HepG2 (cell line): ENCODE measurements at regions not wholly inside any gene's neighbourhood (a gene's known extent, or its start where the extent isn't known, plus 50 kb on each side); places are given as distances from the start of the nearest gene placed in this dataset.

Experiments used
- ATAC-seq: fragments of 200-7000 bp; cut with Tn5 transposase; 3 replicates; pipeline ENCODE4 v1.9.1; 2020; ENCODE audit warnings: mild to moderate bottlenecking, moderate library complexity
- BruUV-seq: library from RNA; stranded (reverse); fragments of 400-500 nt; replicated peaks from 2 replicates; lab custom pipeline; 2021; lab: Mats Ljungman, UMichigan
- CTCF ChIA-PET: fragments of 300-600 bp; formaldehyde crosslinking; extraction: SDS; loops from one replicate; lab custom pipeline; 2021; ENCODE audit warnings: low total read pairs, inconsistent platforms, low intra/inter-chr PET ratio; lab: Yijun Ruan, JAX
- POLR2A ChIA-PET: fragments of 350-600 bp; sonication (Branson Sonifier 250); formaldehyde crosslinking; loops from one replicate; lab custom pipeline; 2020; ENCODE audit warnings: antibody characterized with exemption, inconsistent platforms; lab: Yijun Ruan, JAX
- DNase-seq: peaks from one replicate; pipeline ENCODE4 v3.0.0-alpha.2; 2015; ENCODE audit warnings: low spot score
- FAIRE-seq: peaks from 3 replicates; lab custom pipeline; 2011; peaks lifted over from hg19 to GRCh38; lab: Jason Lieb, UNC
- H2AFZ ChIP-seq: one replicate; pipeline ENCODE4 v1.6.1; 2011; ENCODE audit warnings: low read length, inconsistent platforms
- H3K27ac ChIP-seq: fragments of 300-600 bp; 3 replicates; pipeline ENCODE4 v1.8.0; 2011; ENCODE audit warnings: mixed run types, mild to moderate bottlenecking, mixed read lengths, low read length, inconsistent platforms; ENCODE audit not compliant: insufficient read depth; ENCODE audit errors: extremely low read length
- H3K27me3 ChIP-seq, 2 experiments: fragments of 200-600 bp in 1 of 2; 2 replicates in 1 of 2; 3 replicates in 1 of 2; pipeline versions ENCODE4 v1.6.0 to v1.8.0; 2011; ENCODE audit warnings: low read length in 2 of 2, mild to moderate bottlenecking in 2 of 2, moderate library complexity in 2 of 2, inconsistent platforms in 1 of 2; ENCODE audit not compliant: insufficient read depth in 2 of 2, control insufficient read depth in 1 of 2
- H3K36me3 ChIP-seq, 2 experiments: fragments of 200-600 bp in 1 of 2; replicated peaks in 1 of 2; 2 replicates in 1 of 2; 3 replicates in 1 of 2; pipeline versions ENCODE4 v1.5.1 to v1.8.0; 2011; ENCODE audit warnings: low read length in 2 of 2, inconsistent platforms in 1 of 2; ENCODE audit not compliant: insufficient read depth in 2 of 2, control insufficient read depth in 1 of 2
- H3K4me1 ChIP-seq: 2 replicates; pipeline ENCODE4 v1.5.1; 2012; ENCODE audit warnings: low read length, inconsistent platforms; ENCODE audit not compliant: insufficient read depth
- H3K4me2 ChIP-seq: 2 replicates; pipeline ENCODE4 v1.6.0; 2011; ENCODE audit warnings: low read depth, low read length, inconsistent platforms
- H3K4me3 ChIP-seq, 3 experiments: fragments of 200-600 bp in 1 of 3; sonication (generic), shearing (Covaris generic) in 1 of 3; replicated peaks in 1 of 3; 2 replicates each; pipeline ENCODE4 v1.5.1; 2011 to 2016; ENCODE audit warnings: low read length in 3 of 3, inconsistent platforms in 2 of 3, low read depth in 2 of 3, mild to moderate bottlenecking in 2 of 3, control low read depth in 1 of 3, mixed read lengths in 1 of 3; ENCODE audit not compliant: insufficient read depth in 1 of 3
- H3K79me2 ChIP-seq: one replicate; pipeline ENCODE4 v1.6.1; 2011; ENCODE audit warnings: low read length, inconsistent platforms; ENCODE audit not compliant: insufficient read depth
- H3K9ac ChIP-seq: 2 replicates; pipeline ENCODE4 v1.6.0; 2011; ENCODE audit warnings: mild to moderate bottlenecking, low read depth, low read length, inconsistent platforms; ENCODE audit not compliant: insufficient read depth
- H3K9me3 ChIP-seq: 2 replicates; pipeline ENCODE4 v1.5.1; 2012; ENCODE audit warnings: mild to moderate bottlenecking, low read length
- H4K20me1 ChIP-seq: 2 replicates; pipeline ENCODE4 v1.6.0; 2011; ENCODE audit warnings: inconsistent platforms, mild to moderate bottlenecking, low read length, moderate library complexity; ENCODE audit not compliant: insufficient read depth
- BATF2 ChIP-seq: sonication (generic); formaldehyde crosslinking; IDR thresholded peaks from 2 replicates; pipeline ENCODE4 v1.8.0; 2022; ENCODE audit warnings: mild to moderate bottlenecking, missing genetic modification reagents, moderate library complexity
- CENPX ChIP-seq: sonication (generic); formaldehyde crosslinking; IDR thresholded peaks from 2 replicates; pipeline ENCODE4 v1.9.0; 2021; ENCODE audit warnings: mild to moderate bottlenecking, missing genetic modification reagents, moderate library complexity
- CHCHD3 ChIP-seq: sonication (generic); formaldehyde crosslinking; IDR thresholded peaks from 2 replicates; pipeline ENCODE4 v1.8.0; 2022; ENCODE audit warnings: mild to moderate bottlenecking, missing genetic modification reagents, moderate library complexity
- ELF4 ChIP-seq: sonication (generic); formaldehyde crosslinking; IDR thresholded peaks from 2 replicates; pipeline ENCODE4 v1.5.0; 2020; ENCODE audit warnings: missing genetic modification reagents, mild to moderate bottlenecking, moderate library complexity, borderline replicate concordance
- HMGA1 ChIP-seq: sonication (generic); formaldehyde crosslinking; conservative IDR thresholded peaks from 2 replicates; pipeline ENCODE4 v1.4.0; 2020; ENCODE audit warnings: missing genetic modification reagents
- MAF1 ChIP-seq: sonication (generic); formaldehyde crosslinking; IDR thresholded peaks from 2 replicates; pipeline ENCODE4 v1.5.0; 2020; ENCODE audit warnings: missing genetic modification reagents, borderline replicate concordance
- MAFF ChIP-seq: IDR thresholded peaks from 2 replicates; pipeline ENCODE4 v1.6.1; 2011; ENCODE audit warnings: low read depth, low read length, improper control_type of control experiment
- RBM39 ChIP-seq: fragments of 200-400 bp; formaldehyde crosslinking; IDR thresholded peaks from one replicate; pipeline ENCODE4 v1.6.1; 2018; ENCODE audit warnings: antibody characterized with exemption, mild to moderate bottlenecking, low read depth, low read length; ENCODE audit not compliant: poor library complexity, severe bottlenecking
- YY1 ChIP-seq: IDR thresholded peaks from 2 replicates; pipeline ENCODE4 v1.6.1; 2011; ENCODE audit warnings: low read length, low read depth, moderate library complexity, mild to moderate bottlenecking; ENCODE audit not compliant: insufficient read depth, insufficient replicate concordance
- ZBTB20 ChIP-seq: sonication (generic); formaldehyde crosslinking; IDR thresholded peaks from 2 replicates; pipeline ENCODE4 v1.8.1; 2023; ENCODE audit warnings: missing genetic modification reagents, low read depth, mild to moderate bottlenecking, borderline replicate concordance
- ZBTB7B ChIP-seq: sonication (generic); formaldehyde crosslinking; IDR thresholded peaks from 2 replicates; pipeline ENCODE4 v1.4.0; 2020; ENCODE audit warnings: missing genetic modification reagents
- ZFP90 ChIP-seq: sonication (generic); formaldehyde crosslinking; IDR thresholded peaks from 2 replicates; pipeline ENCODE4 v1.8.0; 2022; ENCODE audit warnings: missing genetic modification reagents, mild to moderate bottlenecking, inconsistent platforms, borderline replicate concordance
- ZNF691 ChIP-seq: sonication (generic); formaldehyde crosslinking; IDR thresholded peaks from 2 replicates; pipeline ENCODE4 v1.4.0; 2020; ENCODE audit warnings: missing genetic modification reagents, low read depth, mild to moderate bottlenecking, borderline replicate concordance
- WGBS: methylation state at CpG from one replicate; pipeline ENCODE4 v1.1.6; 2017; ENCODE audit warnings: low lambda C conversion rate; 5-methylcytosine and 5-hydroxymethylcytosine counted together
- in situ Hi-C: cut with HindIII; loops from 2 replicates; pipeline ENCODE4 v1.10.0; 2017; ENCODE audit warnings: low pct_unique_long_range_greater_than_20kb; ENCODE audit not compliant: extremely low pct_ligation_motif_present
- intact Hi-C: fragments of 100-400 bp; cut with micrococcal nuclease; formaldehyde crosslinking; loops from one replicate; pipeline ENCODE4 v1.10.0; 2022; ENCODE audit not compliant: unreplicated experiment
- TF ChIP-seq, protein P1 (sequence below): sonication (generic); formaldehyde crosslinking; IDR thresholded peaks from 2 replicates; pipeline ENCODE4 v1.5.1; 2020; ENCODE audit warnings: mild to moderate bottlenecking, missing genetic modification reagents

GRCh38 chrX:42384956-42385355 lies 393.0 kb downstream of the PPP1R2C start:
- FAIRE-seq (no peak), DNase-seq (no peak), ATAC-seq (no peak)
- no TSS peak for BruUV-seq
- WGBS, result 0% methylated on average over 1 of the region's 1 CpG
- Histone ChIP-seq H3K27ac (no peak overlapping the region), H3K27me3 (no peaks in the 10 kb centered on the region), H3K9ac (no peak overlapping the region), H3K4me1 (no peaks in the 10 kb centered on the region), H3K79me2 (no peaks in the 10 kb centered on the region), H3K4me3 (no peak overlapping the region), H3K4me2 (no peak overlapping the region), H2AFZ (no peak overlapping the region), H4K20me1 (no peaks in the 10 kb centered on the region), H3K9me3 (no peaks in the 10 kb centered on the region), H3K36me3 (no peaks in the 10 kb centered on the region)
- TF ChIP-seq ZFP90 (CRISPR knock-in tag) (no peak), YY1 (no peak), RBM39 (no peak), ZNF691 (CRISPR knock-in tag) (no peak), BATF2 (CRISPR knock-in tag) (no peak), MAFF (no peak), CENPX (CRISPR knock-in tag) (no peak), ZBTB20 (CRISPR knock-in tag) (no peak), ELF4 (CRISPR knock-in tag) (no peak), CHCHD3 (CRISPR knock-in tag) (no peak), HMGA1 (CRISPR knock-in tag) (no peak), ZBTB7B (no peak), MAF1 (CRISPR knock-in tag) (no peak)
- TF ChIP-seq, protein P1, sequence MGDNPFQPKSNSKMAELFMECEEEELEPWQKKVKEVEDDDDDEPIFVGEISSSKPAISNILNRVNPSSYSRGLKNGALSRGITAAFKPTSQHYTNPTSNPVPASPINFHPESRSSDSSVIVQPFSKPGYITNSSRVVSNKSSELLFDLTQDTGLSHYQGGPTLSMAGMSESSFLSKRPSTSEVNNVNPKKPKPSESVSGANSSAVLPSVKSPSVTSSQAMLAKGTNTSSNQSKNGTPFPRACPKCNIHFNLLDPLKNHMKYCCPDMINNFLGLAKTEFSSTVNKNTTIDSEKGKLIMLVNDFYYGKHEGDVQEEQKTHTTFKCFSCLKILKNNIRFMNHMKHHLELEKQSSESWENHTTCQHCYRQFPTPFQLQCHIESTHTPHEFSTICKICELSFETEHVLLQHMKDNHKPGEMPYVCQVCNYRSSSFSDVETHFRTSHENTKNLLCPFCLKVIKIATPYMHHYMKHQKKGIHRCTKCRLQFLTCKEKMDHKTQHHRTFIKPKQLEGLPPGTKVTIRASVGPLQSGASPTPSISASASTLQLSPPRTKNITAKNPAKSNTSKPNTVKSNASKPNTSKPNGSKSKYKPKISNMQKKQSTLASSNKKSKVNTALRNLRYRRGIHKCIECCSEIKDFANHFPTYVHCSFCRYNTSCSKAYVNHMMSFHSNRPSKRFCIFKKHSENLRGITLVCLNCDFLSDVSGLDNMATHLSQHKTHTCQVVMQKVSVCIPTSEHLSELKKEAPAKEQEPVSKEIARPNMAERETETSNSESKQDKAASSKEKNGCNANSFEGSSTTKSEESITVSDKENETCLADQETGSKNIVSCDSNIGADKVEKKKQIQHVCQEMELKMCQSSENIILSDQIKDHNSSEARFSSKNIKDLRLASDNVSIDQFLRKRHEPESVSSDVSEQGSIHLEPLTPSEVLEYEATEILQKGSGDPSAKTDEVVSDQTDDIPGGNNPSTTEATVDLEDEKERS, result no peak
- intact Hi-C loops (no loop called here), in situ Hi-C loops (no loop called here)
- ChIA-PET POLR2A (no interaction called here), CTCF (no interaction called here)
